Endothelial cell of umbilical vein (primary cell): ENCODE measurements at regions not wholly inside any gene's neighbourhood (a gene's known extent, or its start where the extent isn't known, plus 50 kb on each side); places are given as distances from the start of the nearest gene placed in this dataset.

Experiments
- CTCF ChIP-seq, 2 donors: IDR thresholded peaks; 1 replicate in 1 of 2; 2 replicates in 1 of 2; pipeline ENCODE4 v1.5.1; 2011; ENCODE audit warnings: low read length in 2 of 2, mild to moderate bottlenecking in 2 of 2, moderate library complexity in 2 of 2, control low read depth in 1 of 2, inconsistent platforms in 1 of 2, low read depth in 1 of 2; ENCODE audit not compliant: insufficient read depth in 1 of 2; ENCODE audit errors: extremely low read depth in 1 of 2
- POLR2A ChIP-seq: IDR thresholded peaks from 2 replicates; pipeline ENCODE4 v1.6.1; 2012; ENCODE audit warnings: low read depth, mild to moderate bottlenecking, control low read depth, low read length

DNA sequence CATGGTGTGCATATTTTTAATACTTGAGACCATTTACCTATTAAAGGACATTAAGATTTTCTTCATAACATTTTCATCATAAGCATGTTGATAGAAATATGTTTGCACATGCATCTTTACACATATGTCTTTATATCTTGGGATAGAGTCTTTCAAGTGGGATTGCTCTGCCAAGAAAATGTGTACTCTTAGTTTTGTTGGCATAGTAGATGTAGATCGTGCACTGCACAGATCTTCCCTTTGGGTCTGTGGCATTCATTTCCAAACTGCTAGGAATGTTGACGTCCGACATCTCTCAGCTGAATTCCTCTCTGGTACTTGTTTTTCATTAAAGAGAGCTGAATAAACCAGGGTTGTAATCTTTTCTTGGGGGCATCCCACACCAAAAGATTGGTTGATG, 183.2 kb upstream of the RPRM start:
- TF ChIP-seq POLR2A (no peak), CTCF (IDR thresholded peaks at IDR 0.05; ENCODE audit: extremely low read depth in 1 of 2, insufficient read depth in 1 of 2, low read depth in 1 of 2, low read length in 2 of 2) (no peak)
